ENCODE measurements at regions not wholly inside any gene's neighbourhood (a gene's known extent, or its start where the extent isn't known, plus 50 kb on each side); places are given as distances from the start of the nearest gene placed in this dataset.

GRCh38 chr5:105754056-105754455 is 1916.7 kb downstream of the EFNA5 start:
- ATAC-seq (no peak), DNase-seq (no peak)
- Histone ChIP-seq H3K4me3 (no peak overlapping the region), H3K4me1 (no peaks in the 10 kb centered on the region), H3K36me3 (no peaks in the 10 kb centered on the region), H3K27me3 (no peaks in the 10 kb centered on the region), H3K27ac (no peak overlapping the region), H3K9me3 (no peaks in the 10 kb centered on the region)
- TF ChIP-seq CTCF (IDR thresholded peaks at IDR 0.05 in 4 of 5, conservative IDR thresholded peaks at IDR 0.05 in 1 of 5), result no peak
- no peak for TF ChIP-seq POLR2A (IDR thresholded peaks at IDR 0.05)
- in situ Hi-C loops (cut with MboI; ENCODE audit: low sequenced_read_pairs in 4 of 4), result no loop called here
- intact Hi-C loops (cut with DNase I; ENCODE audit: low total_unique reads), result no loop called here

GRCh38 chr5:105752801-105753200 is 1917.9 kb downstream of the EFNA5 start:
- ATAC-seq (no peak), DNase-seq (no peak)
- no peaks in the 10 kb centered on the region for H3K9me3 ChIP-seq
- H3K36me3 ChIP-seq, result no peaks in the 10 kb centered on the region
- TF ChIP-seq CTCF (IDR thresholded peaks at IDR 0.05 in 4 of 5, conservative IDR thresholded peaks at IDR 0.05 in 1 of 5), result no peak
- TF ChIP-seq POLR2A (IDR thresholded peaks at IDR 0.05), result no peak
- in situ Hi-C loops (cut with MboI; ENCODE audit: low sequenced_read_pairs in 4 of 4), result no loop called here
- H3K27me3 ChIP-seq, result no peaks in the 10 kb centered on the region
- intact Hi-C loops (cut with DNase I; ENCODE audit: low total_unique reads), result no loop called here
- H3K27ac ChIP-seq, result no peak overlapping the region
- no peak overlapping the region for H3K4me3 ChIP-seq
- H3K4me1 ChIP-seq, result no peaks in the 10 kb centered on the region

- H3K9me3 ChIP-seq, result no peaks in the 10 kb centered on the region
- ATAC-seq, result no peak
- H3K4me1 ChIP-seq, result no peaks in the 10 kb centered on the region
- intact Hi-C loops (cut with DNase I; ENCODE audit: low total_unique reads) (no loop called here), in situ Hi-C loops (cut with MboI; ENCODE audit: low sequenced_read_pairs in 4 of 4) (no loop called here)
- H3K27ac ChIP-seq, result no peak overlapping the region
- TF ChIP-seq CTCF (IDR thresholded peaks at IDR 0.05 in 4 of 5, conservative IDR thresholded peaks at IDR 0.05 in 1 of 5), result no peak
- no peak for TF ChIP-seq POLR2A (IDR thresholded peaks at IDR 0.05)
- no peak for DNase-seq
- H3K27me3 ChIP-seq, result no peaks in the 10 kb centered on the region
- no peak overlapping the region for H3K4me3 ChIP-seq
- no peaks in the 10 kb centered on the region for H3K36me3 ChIP-seq
Observed at GRCh38 chr5:105751908-105752307, 1918.8 kb downstream of the EFNA5 start.

GRCh38 chr5:105745111-105745510 is 1925.6 kb downstream of the EFNA5 start:
- Histone ChIP-seq H3K27ac (no peak overlapping the region), H3K27me3 (no peaks in the 10 kb centered on the region), H3K4me3 (no peak overlapping the region), H3K36me3 (no peaks in the 10 kb centered on the region), H3K9me3 (no peaks in the 10 kb centered on the region), H3K4me1 (no peaks in the 10 kb centered on the region)
- no peak for ATAC-seq
- in situ Hi-C loops (cut with MboI; ENCODE audit: low sequenced_read_pairs in 4 of 4), result no loop called here
- no peak for DNase-seq
- intact Hi-C loops (cut with DNase I; ENCODE audit: low total_unique reads), result no loop called here
- TF ChIP-seq POLR2A (IDR thresholded peaks at IDR 0.05), result no peak

GRCh38 chr5:105740242-105740641 is 1930.5 kb downstream of the EFNA5 start:
- in situ Hi-C loops (cut with MboI; ENCODE audit: low sequenced_read_pairs in 4 of 4), result no loop called here
- no peaks in the 10 kb centered on the region for H3K36me3 ChIP-seq
- intact Hi-C loops (cut with DNase I; ENCODE audit: low total_unique reads), result no loop called here
- no peak overlapping the region for H3K27ac ChIP-seq
- DNase-seq (no peak), ATAC-seq (no peak)
- no peaks in the 10 kb centered on the region for H3K4me1 ChIP-seq
- TF ChIP-seq POLR2A (IDR thresholded peaks at IDR 0.05) (no peak), CTCF (IDR thresholded peaks at IDR 0.05 in 4 of 5, conservative IDR thresholded peaks at IDR 0.05 in 1 of 5) (no peak)
- H3K4me3 ChIP-seq, result no peak overlapping the region
- H3K27me3 ChIP-seq, result no peaks in the 10 kb centered on the region
- no peaks in the 10 kb centered on the region for H3K9me3 ChIP-seq
